BLaER1 treated with 17β-estradiol and CSF1 and Interleukin-3, amounts not matched to agents 10 nM and 100 nM (cell line): ENCODE measurements at regions not wholly inside any gene's neighbourhood (a gene's known extent, or its start where the extent isn't known, plus 50 kb on each side); places are given as distances from the start of the nearest gene placed in this dataset.

Source experiments
- H3K27ac ChIP-seq, 11 experiments: shearing (Covaris generic); formaldehyde crosslinking; 2 replicates each; pipeline ENCODE4 v1.8.1; 2022
- H3K27me3 ChIP-seq, 11 experiments: shearing (Covaris generic); formaldehyde crosslinking; 2 replicates each; pipeline ENCODE4 v1.8.1; 2022
- H3K36me3 ChIP-seq, 11 experiments: shearing (Covaris generic); formaldehyde crosslinking; 2 replicates each; pipeline ENCODE4 v1.8.1; 2022
- H3K4me1 ChIP-seq, 10 experiments: shearing (Covaris generic); formaldehyde crosslinking; 2 replicates each; pipeline ENCODE4 v1.8.1; 2022
- H3K4me2 ChIP-seq, 11 experiments: shearing (Covaris generic); formaldehyde crosslinking; 2 replicates each; pipeline ENCODE4 v1.8.1; 2022
- H3K4me3 ChIP-seq, 10 experiments: shearing (Covaris generic); formaldehyde crosslinking; 2 replicates each; pipeline ENCODE4 v1.8.1; 2022
- H3K9ac ChIP-seq, 11 experiments: shearing (Covaris generic); formaldehyde crosslinking; 2 replicates each; pipeline ENCODE4 v1.8.1; 2022
- H3K9me3 ChIP-seq, 11 experiments: shearing (Covaris generic); formaldehyde crosslinking; replicated peaks in 1 of 11; 2 replicates each; pipeline ENCODE4 v1.8.1; 2022
- H4K20me1 ChIP-seq, 11 experiments: shearing (Covaris generic); formaldehyde crosslinking; 2 replicates each; pipeline ENCODE4 v1.8.1; 2022
- Cebpa-rat ChIP-seq, 11 experiments: shearing (Covaris generic); IDR thresholded peaks; 2 replicates each; pipeline ENCODE4 v1.8.1; 2022

DNA sequence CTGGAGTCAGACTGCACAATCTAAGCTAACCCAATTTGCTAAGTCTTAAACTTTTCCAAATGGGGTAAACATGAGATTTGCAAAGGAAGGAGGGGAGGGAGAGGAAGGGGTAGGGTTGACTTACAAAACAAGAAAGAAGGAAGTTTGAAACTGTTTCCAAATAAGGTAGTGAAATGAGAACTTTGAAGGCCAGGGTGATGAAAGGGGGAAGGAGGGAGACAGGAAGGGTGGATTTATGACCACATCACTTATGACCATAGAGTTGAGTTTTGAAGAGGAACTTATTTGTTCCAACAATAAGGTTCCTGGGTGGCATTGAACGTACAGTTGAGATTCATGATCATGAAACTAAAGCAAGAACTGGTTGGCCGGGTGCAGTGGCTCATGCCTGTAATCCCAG is 72.5 kb upstream of the DAPK1 start:
- Histone ChIP-seq H3K9me3 (peaks cover 25 to 69% (median 38%) of the 10 kb centered on the region in 11 experiments), H3K4me2 (no peak overlapping the region), H3K9ac (peak overlapping the region in 1 of 11 experiments; percentile 48; a peak in 2 of 22 replicates), H3K27me3 (no peaks in the 10 kb centered on the region), H3K27ac (peak overlapping the region in 9 of 11 experiments; percentile 11 to 76 (median 68); a peak in 15 of 22 replicates), H4K20me1 (no peaks in the 10 kb centered on the region), H3K4me3 (no peak overlapping the region), H3K4me1 (peaks cover 0 to 15% (median 0%) of the 10 kb centered on the region in 10 experiments; a peak in 6 of 20 replicates), H3K36me3 (peaks cover 0 to 15% (median 0%) of the 10 kb centered on the region in 11 experiments; a peak in 6 of 22 replicates)
- peak in 5 of 11 experiments; percentile 9 to 70 (median 27); a peak in 4 of 22 replicates for TF ChIP-seq Cebpa-rat (IDR thresholded peaks at IDR 0.05)

DNA sequence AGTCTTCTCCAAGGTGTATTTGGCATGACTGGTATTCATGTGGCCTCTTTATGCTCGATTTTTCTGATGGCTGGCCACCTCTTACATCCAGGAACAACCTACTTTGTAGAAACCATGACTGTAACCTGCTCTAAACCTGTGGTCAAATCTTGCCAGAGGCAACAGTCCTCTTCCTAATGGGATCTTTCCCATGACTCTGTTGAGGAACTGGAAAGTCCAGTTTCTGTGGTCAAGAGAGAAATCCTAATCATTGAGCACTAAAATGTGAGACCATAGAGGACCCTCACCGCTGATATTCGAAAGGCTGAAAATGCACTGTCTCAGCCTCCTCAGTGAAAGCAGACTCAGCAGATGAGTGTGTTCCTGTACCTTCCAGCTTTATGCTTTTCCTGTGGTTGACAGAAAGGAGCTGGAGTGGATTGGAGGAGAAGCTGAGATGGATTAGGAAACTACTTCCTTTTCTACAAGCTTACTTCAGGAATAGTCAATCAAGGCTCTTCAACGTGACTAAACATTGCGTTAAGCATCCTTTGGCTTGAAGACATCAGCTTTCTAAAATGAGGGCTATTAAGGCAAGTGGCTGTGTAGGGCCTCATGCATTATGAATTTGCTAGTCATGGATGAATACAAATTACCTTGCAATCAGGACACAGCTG is 69.7 kb upstream of the DAPK1 start:
- no peak overlapping the region for H3K27ac ChIP-seq
- TF ChIP-seq Cebpa-rat (IDR thresholded peaks at IDR 0.05) = no peak

DNA sequence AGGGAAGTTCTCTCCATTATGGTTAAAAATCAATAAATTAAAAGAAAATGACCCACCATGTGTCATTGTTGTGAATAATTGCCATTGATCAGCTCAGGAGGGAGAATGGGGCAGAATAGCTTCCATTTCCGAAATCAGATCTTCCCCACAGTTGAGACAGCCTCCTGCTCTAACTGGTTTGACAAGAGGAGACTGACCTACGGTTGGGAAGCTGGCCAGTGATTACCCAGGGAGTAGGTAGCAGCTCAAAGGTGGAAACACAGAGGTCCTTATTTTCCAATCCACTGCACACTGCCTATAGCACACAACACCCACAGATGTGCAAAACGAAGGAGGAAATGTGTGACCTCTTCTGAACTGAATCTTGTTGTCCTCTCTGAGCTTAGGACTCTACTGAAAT is 69.0 kb upstream of the DAPK1 start:
- no peak overlapping the region for H3K27ac ChIP-seq
- H4K20me1 ChIP-seq = no peaks in the 10 kb centered on the region
- H3K27me3 ChIP-seq = no peaks in the 10 kb centered on the region
- no peak overlapping the region for H3K9ac ChIP-seq
- H3K4me1 ChIP-seq = peaks cover 0 to 15% (median 0%) of the 10 kb centered on the region in 10 experiments; a peak in 5 of 20 replicates
- peaks cover 0 to 15% (median 0%) of the 10 kb centered on the region in 11 experiments; a peak in 5 of 22 replicates for H3K36me3 ChIP-seq
- peak overlapping the region in 1 of 11 experiments; percentile 9; a peak in 1 of 22 replicates for H3K4me2 ChIP-seq
- no peak for TF ChIP-seq Cebpa-rat (IDR thresholded peaks at IDR 0.05)
- no peak overlapping the region for H3K4me3 ChIP-seq
- H3K9me3 ChIP-seq = peaks cover 21 to 34% (median 29%) of the 10 kb centered on the region in 11 experiments

More for the DNA sequence above, 69.7 kb upstream of the DAPK1 start:
- H3K4me1 ChIP-seq = peaks cover 0 to 15% (median 0%) of the 10 kb centered on the region in 10 experiments; a peak in 5 of 20 replicates
- no peaks in the 10 kb centered on the region for H3K27me3 ChIP-seq
- H3K4me2 ChIP-seq = peak overlapping the region in 3 of 11 experiments; percentile 4 to 7 (median 6); a peak in 2 of 22 replicates
- H3K36me3 ChIP-seq = peaks cover 0 to 15% (median 0%) of the 10 kb centered on the region in 11 experiments; a peak in 6 of 22 replicates
- H3K9ac ChIP-seq = no peak overlapping the region
- H3K4me3 ChIP-seq = no peak overlapping the region
- no peaks in the 10 kb centered on the region for H4K20me1 ChIP-seq
- H3K9me3 ChIP-seq = peaks cover 25 to 41% (median 36%) of the 10 kb centered on the region in 11 experiments

DNA sequence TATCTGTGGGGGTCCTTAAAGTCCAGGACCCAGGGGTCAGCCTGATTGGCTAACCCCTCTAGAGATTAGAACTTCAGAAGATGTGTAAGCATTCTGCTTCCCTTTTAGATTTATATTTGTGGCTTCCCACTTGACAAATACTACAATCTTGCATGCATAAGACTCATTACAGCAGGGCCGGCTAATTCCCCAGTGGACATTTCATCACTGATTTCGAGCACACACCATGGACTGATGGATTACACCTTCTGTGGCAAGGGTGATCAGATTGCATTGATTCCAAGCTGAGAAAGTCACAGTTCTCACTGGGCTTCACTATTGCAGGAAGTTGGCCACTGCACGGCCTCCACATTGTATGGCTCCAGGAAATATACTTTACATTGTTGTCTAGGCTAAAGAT is 65.8 kb upstream of the DAPK1 start:
- TF ChIP-seq Cebpa-rat (IDR thresholded peaks at IDR 0.05) = no peak
- Histone ChIP-seq H3K36me3 (no peaks in the 10 kb centered on the region), H4K20me1 (no peaks in the 10 kb centered on the region), H3K9ac (no peak overlapping the region), H3K27ac (no peak overlapping the region), H3K4me1 (peaks cover 0 to 17% (median 0%) of the 10 kb centered on the region in 10 experiments; a peak in 4 of 20 replicates), H3K27me3 (no peaks in the 10 kb centered on the region), H3K4me3 (no peak overlapping the region), H3K9me3 (peaks cover 0 to 3% (median 0%) of the 10 kb centered on the region in 11 experiments; a peak in 8 of 22 replicates), H3K4me2 (no peak overlapping the region)

DNA sequence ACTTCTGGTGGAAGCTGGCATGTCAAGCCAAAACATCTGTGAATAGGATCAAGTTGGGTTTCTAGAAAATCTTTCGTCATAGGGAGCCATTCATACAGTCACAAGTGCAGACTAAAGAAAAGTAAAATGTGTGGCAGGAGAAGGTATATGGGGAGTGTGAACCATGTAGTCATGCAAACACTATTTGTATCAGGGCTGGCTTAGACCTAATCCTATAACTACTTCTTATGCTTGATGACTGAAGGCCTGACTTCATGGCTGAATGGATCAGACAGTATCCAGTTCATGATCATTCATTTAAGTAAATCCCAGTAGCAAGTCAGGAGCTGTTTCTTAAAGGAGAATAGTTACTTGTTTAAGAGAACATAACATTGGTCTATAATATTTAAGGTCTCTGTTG is 63.8 kb upstream of the DAPK1 start:
- Histone ChIP-seq H3K36me3 (no peaks in the 10 kb centered on the region), H3K9me3 (no peaks in the 10 kb centered on the region), H3K4me1 (peaks cover 0 to 7% (median 0%) of the 10 kb centered on the region in 10 experiments; a peak in 4 of 20 replicates), H3K27me3 (no peaks in the 10 kb centered on the region), H3K27ac (no peak overlapping the region), H4K20me1 (no peaks in the 10 kb centered on the region), H3K4me3 (no peak overlapping the region), H3K9ac (no peak overlapping the region), H3K4me2 (no peak overlapping the region)
- no peak for TF ChIP-seq Cebpa-rat (IDR thresholded peaks at IDR 0.05)

DNA sequence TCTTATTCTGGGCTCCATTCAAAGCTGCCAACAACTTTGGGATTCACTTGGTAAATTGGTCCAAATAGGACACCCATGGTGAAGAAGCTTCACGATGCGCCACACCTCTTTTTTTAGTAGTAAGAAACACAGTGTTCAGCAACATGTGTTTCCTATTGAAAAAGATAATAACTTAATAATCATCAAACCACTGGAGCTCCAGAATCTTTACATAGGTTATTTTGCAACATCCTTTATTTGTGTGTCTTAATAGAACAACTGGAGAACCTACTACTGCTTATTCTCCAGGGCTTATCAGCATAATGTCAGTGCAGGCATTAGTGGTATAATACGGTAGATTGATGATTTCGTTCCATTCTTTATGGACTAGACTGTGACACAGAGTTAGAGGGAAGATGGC is 63.3 kb upstream of the DAPK1 start:
- no peak overlapping the region for H3K9ac ChIP-seq
- no peaks in the 10 kb centered on the region for H4K20me1 ChIP-seq
- no peaks in the 10 kb centered on the region for H3K36me3 ChIP-seq
- no peaks in the 10 kb centered on the region for H3K9me3 ChIP-seq
- no peak overlapping the region for H3K4me3 ChIP-seq
- H3K4me2 ChIP-seq = no peak overlapping the region
- H3K27ac ChIP-seq = no peak overlapping the region
- H3K27me3 ChIP-seq = no peaks in the 10 kb centered on the region
- TF ChIP-seq Cebpa-rat (IDR thresholded peaks at IDR 0.05) = no peak
- peaks cover 0 to 9% (median under 1%) of the 10 kb centered on the region in 10 experiments; a peak in 7 of 20 replicates for H3K4me1 ChIP-seq

DNA sequence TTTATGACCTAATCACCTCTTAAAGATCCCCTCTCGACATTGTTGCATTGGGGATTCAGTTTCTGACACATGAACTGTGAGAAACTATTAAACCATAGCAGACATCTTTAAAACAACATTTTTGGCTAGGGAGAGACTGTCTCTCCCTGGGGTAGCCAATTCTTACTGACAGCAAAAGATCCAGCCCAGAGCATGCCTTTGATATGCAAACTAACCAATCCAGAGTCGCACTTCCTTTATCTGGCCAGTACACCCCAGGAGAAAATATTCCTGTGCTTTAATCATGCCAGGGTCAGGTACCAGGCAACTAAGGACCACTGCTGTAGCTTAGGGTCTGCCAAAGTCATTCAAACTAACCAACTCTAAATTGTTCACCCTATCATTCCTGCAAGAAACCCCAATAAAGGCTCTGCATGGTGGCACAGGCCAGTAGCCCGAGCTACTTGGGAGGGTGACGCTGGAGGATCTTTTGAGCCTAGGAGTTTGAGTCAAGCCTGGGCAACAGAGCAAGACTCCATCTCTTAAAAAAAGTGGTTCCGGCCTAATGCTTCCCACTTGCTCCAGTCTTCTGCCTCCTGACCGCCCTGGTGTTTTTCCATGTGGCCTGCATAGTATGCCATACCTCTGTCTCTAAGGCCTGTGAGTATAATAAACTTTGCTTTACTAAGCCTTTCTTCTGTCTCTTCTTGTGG is 62.3 kb upstream of the DAPK1 start:
- Histone ChIP-seq H3K27ac (no peak overlapping the region), H3K4me2 (peak overlapping the region in 3 of 11 experiments; percentile 2 to 47 (median 22); a peak in 4 of 22 replicates), H4K20me1 (no peaks in the 10 kb centered on the region), H3K36me3 (no peaks in the 10 kb centered on the region), H3K27me3 (no peaks in the 10 kb centered on the region), H3K4me3 (no peak overlapping the region), H3K9ac (no peak overlapping the region), H3K4me1 (peaks cover 0 to 15% (median 3%) of the 10 kb centered on the region in 10 experiments; a peak in 7 of 20 replicates), H3K9me3 (no peaks in the 10 kb centered on the region)
- TF ChIP-seq Cebpa-rat (IDR thresholded peaks at IDR 0.05) = no peak

DNA sequence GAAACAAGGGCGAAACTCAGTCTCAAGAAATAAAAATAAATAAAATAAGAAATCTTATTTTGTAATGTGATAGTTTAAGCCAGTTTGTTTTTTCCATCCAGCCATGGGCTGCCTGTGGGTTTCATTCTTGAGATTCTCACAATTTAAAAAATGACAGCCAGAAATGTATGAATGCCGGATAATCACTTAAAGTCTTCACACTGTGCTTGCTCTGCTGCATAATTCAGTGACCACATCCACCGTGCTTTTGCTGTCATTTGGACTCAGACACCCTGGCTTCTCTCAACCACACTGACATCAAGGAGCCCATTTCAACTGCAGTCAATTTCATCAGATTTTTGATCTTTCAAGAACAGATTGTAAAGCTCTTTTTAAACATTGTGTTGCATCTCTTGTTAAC is 61.0 kb upstream of the DAPK1 start:
- Histone ChIP-seq H4K20me1 (no peaks in the 10 kb centered on the region), H3K9ac (no peak overlapping the region), H3K4me2 (no peak overlapping the region), H3K36me3 (no peaks in the 10 kb centered on the region), H3K4me1 (peaks cover 0 to 15% (median 3%) of the 10 kb centered on the region in 10 experiments; a peak in 7 of 20 replicates), H3K27me3 (no peaks in the 10 kb centered on the region), H3K4me3 (no peak overlapping the region), H3K9me3 (peaks cover 0 to 7% (median 0%) of the 10 kb centered on the region in 11 experiments; a peak in 2 of 22 replicates), H3K27ac (no peak overlapping the region)
- no peak for TF ChIP-seq Cebpa-rat (IDR thresholded peaks at IDR 0.05)

DNA sequence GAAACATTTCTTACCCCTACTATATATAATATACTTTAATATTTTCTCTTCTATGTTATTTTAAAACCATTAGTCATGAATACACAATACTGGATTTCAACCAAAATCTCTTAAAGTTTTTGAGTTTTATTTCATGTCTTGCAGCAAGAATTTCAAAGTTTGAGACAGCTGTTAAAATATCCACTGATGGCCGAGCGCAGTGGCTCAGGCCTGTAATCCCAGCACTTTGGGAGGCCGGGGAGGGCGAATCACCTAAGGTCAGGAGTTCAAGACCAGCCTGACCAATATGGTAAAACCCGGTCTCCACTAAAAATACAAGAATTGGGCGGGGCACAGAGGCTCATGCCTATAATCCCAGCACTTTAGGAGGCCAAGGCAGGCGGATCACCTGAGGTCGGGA is 59.7 kb upstream of the DAPK1 start:
- Histone ChIP-seq H3K9ac (no peak overlapping the region), H3K4me3 (no peak overlapping the region), H3K27me3 (no peaks in the 10 kb centered on the region), H4K20me1 (no peaks in the 10 kb centered on the region), H3K4me1 (peaks cover 0 to 19% (median 3%) of the 10 kb centered on the region in 10 experiments; a peak in 7 of 20 replicates), H3K36me3 (no peaks in the 10 kb centered on the region), H3K27ac (no peak overlapping the region), H3K9me3 (peaks cover 0 to 13% (median 0%) of the 10 kb centered on the region in 11 experiments; a peak in 2 of 22 replicates), H3K4me2 (no peak overlapping the region)
- TF ChIP-seq Cebpa-rat (IDR thresholded peaks at IDR 0.05) = no peak
